Kidney (tissue), 13 donors: ENCODE measurements at regions not wholly inside any gene's neighbourhood (a gene's known extent, or its start where the extent isn't known, plus 50 kb on each side); places are given as distances from the start of the nearest gene placed in this dataset.

ENCODE experiments used
- DNase-seq, 5 donors: peaks; one replicate each; pipeline ENCODE4 v3.0.0-alpha.2; 2013 to 2020
- FAIRE-seq: peaks from 2 replicates; lab custom pipeline; 2012; peaks lifted over from hg19 to GRCh38; lab: Jason Lieb, UNC
- H3K27ac ChIP-seq, 2 donors: one replicate each; pipeline ENCODE4 v1.7.0; 2013; ENCODE audit warnings: low read depth in 2 of 2, low read length in 2 of 2, inconsistent platforms in 1 of 2
- H3K27me3 ChIP-seq: one replicate; pipeline ENCODE4 v1.7.1; 2013; ENCODE audit warnings: low read length, inconsistent platforms; ENCODE audit not compliant: control insufficient read depth, insufficient read depth
- H3K36me3 ChIP-seq, 3 donors: one replicate each; pipeline versions ENCODE4 v1.7.0 to v1.7.1; 2013; ENCODE audit warnings: low read length in 3 of 3, control low read depth in 1 of 3, inconsistent platforms in 1 of 3; ENCODE audit not compliant: insufficient read depth in 3 of 3, control insufficient read depth in 2 of 3
- H3K4me1 ChIP-seq, 3 donors: one replicate each; pipeline versions ENCODE4 v1.7.0 to v1.7.1; 2013; ENCODE audit warnings: low read length in 3 of 3, inconsistent platforms in 1 of 3, low read depth in 1 of 3; ENCODE audit not compliant: control insufficient read depth in 2 of 3, insufficient read depth in 2 of 3
- H3K4me3 ChIP-seq, 3 donors: one replicate each; pipeline versions ENCODE4 v1.7.0 to v1.8.1; 2013; ENCODE audit warnings: low read length in 3 of 3, control low read depth in 1 of 3, inconsistent platforms in 1 of 3
- H3K9ac ChIP-seq, 3 donors: one replicate each; pipeline versions ENCODE4 v1.7.0 to v1.7.1; 2013; ENCODE audit warnings: low read length in 3 of 3, control low read depth in 1 of 3, inconsistent platforms in 1 of 3
- H3K9me3 ChIP-seq, 3 donors: one replicate each; pipeline versions ENCODE4 v1.7.0 to v1.7.1; 2013; ENCODE audit warnings: low read length in 3 of 3, control low read depth in 1 of 3, inconsistent platforms in 1 of 3; ENCODE audit not compliant: control insufficient read depth in 2 of 3, insufficient read depth in 1 of 3
- intact Hi-C: fragments of 100-400 bp; cut with DNase I; formaldehyde crosslinking; loops from one replicate; pipeline ENCODE4 v1.11.1; 2022
- TF ChIP-seq, protein P1 (sequence below): IDR thresholded peaks from 3 replicates; pipeline ENCODE4 v1.5.1; 2012; ENCODE audit warnings: mild to moderate bottlenecking, moderate library complexity, borderline replicate concordance; ENCODE audit not compliant: insufficient read depth; ENCODE audit errors: extremely low read depth
- donor health status: control.
- donor health status: control.
- donor health status: control.
- donor health status: control.
- donor health status: control.
- donor health status: DM: yes; HTN: yes; CAD: no.
- donor health status: Normal renal cell carcinoma (clear cell type).

- Histone ChIP-seq H3K36me3 (no peaks in the 10 kb centered on the region), H3K4me1 (peaks cover 0 to 3% (median 0%) of the 10 kb centered on the region in 3 donors), H3K27me3 (no peaks in the 10 kb centered on the region), H3K27ac (no peak overlapping the region), H3K9ac (no peak overlapping the region), H3K4me3 (no peak overlapping the region), H3K9me3 (no peaks in the 10 kb centered on the region)
- intact Hi-C loops = no loop called here
- FAIRE-seq (no peak), DNase-seq (no peak)
- TF ChIP-seq, protein P1, sequence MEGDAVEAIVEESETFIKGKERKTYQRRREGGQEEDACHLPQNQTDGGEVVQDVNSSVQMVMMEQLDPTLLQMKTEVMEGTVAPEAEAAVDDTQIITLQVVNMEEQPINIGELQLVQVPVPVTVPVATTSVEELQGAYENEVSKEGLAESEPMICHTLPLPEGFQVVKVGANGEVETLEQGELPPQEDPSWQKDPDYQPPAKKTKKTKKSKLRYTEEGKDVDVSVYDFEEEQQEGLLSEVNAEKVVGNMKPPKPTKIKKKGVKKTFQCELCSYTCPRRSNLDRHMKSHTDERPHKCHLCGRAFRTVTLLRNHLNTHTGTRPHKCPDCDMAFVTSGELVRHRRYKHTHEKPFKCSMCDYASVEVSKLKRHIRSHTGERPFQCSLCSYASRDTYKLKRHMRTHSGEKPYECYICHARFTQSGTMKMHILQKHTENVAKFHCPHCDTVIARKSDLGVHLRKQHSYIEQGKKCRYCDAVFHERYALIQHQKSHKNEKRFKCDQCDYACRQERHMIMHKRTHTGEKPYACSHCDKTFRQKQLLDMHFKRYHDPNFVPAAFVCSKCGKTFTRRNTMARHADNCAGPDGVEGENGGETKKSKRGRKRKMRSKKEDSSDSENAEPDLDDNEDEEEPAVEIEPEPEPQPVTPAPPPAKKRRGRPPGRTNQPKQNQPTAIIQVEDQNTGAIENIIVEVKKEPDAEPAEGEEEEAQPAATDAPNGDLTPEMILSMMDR = no peak
Observed at GRCh38 chr12:94749455-94749854, 99.1 kb upstream of the TMCC3 start.

DNA sequence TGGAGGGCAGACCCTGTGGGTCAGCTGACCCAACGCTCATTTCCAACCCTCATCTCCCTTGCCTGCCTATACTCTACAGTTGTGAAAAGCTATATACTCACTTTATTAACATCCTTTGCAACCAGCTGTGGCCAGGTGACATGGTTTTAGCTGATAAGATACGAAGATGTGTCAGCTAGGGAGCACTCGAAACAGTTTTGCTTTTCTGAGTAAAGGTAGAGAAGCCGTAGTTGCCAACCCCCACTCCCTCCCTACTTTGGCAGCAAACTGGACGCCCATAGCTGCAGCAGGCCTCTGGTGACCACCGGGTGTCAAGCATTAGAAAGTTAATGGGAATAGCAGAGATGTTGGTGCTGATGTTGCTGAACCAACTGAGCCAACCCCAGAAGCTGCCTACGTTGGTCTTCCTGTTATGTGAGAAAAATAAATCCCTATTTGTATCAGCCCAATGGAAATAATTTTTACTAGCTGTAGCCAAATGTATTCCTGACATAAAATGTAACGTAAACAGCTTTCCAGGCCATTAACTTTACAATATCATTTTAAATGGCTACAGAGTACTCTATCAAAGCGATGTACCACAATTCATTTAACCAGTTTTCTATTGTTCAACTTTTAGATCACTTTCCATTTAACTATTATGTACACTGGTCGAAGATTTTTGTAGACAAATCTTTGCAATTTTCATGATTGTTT is 98.5 kb upstream of the TMCC3 start:
- FAIRE-seq (no peak), DNase-seq (no peak)
- no peaks in the 10 kb centered on the region for H3K9me3 ChIP-seq
- intact Hi-C loops = no loop called here
- no peaks in the 10 kb centered on the region for H3K27me3 ChIP-seq
- H3K4me1 ChIP-seq = peaks cover 0 to 3% (median 0%) of the 10 kb centered on the region in 3 donors
- H3K4me3 ChIP-seq = no peak overlapping the region
- no peak overlapping the region for H3K9ac ChIP-seq
- no peak overlapping the region for H3K27ac ChIP-seq
- no peaks in the 10 kb centered on the region for H3K36me3 ChIP-seq
- TF ChIP-seq, protein P1 = no peak

GRCh38 chr12:94745562-94745961 is 95.2 kb upstream of the TMCC3 start:
- Histone ChIP-seq H3K36me3 (no peaks in the 10 kb centered on the region), H3K9me3 (no peaks in the 10 kb centered on the region), H3K4me3 (no peak overlapping the region), H3K4me1 (peaks cover 0 to 4% (median 0%) of the 10 kb centered on the region in 3 donors), H3K9ac (no peak overlapping the region), H3K27ac (no peak overlapping the region), H3K27me3 (no peaks in the 10 kb centered on the region)
- no peak for FAIRE-seq
- DNase-seq = peak in 2 of 5 donors; percentile 26 to 47
- TF ChIP-seq, protein P1 = no peak
- intact Hi-C loops = no loop called here
